D721Med (cell line): ENCODE measurements at regions not wholly inside any gene's neighbourhood (a gene's known extent, or its start where the extent isn't known, plus 50 kb on each side); places are given as distances from the start of the nearest gene placed in this dataset.

Source experiments
- DNase-seq: peaks from one replicate; pipeline ENCODE4 v3.0.0; 2011; ENCODE audit warnings: low spot score; ENCODE audit not compliant: insufficient read length
- FAIRE-seq: peaks from 2 replicates; lab custom pipeline; 2011; peaks lifted over from hg19 to GRCh38; lab: Jason Lieb, UNC
- TF ChIP-seq, protein P1 (sequence below): IDR thresholded peaks from 2 replicates; pipeline ENCODE4 v1.5.1; 2012; ENCODE audit warnings: mild to moderate bottlenecking, control low read depth; ENCODE audit not compliant: insufficient read depth; ENCODE audit errors: missing control alignments

- DNase-seq (no peak), FAIRE-seq (no peak)
- TF ChIP-seq, protein P1, sequence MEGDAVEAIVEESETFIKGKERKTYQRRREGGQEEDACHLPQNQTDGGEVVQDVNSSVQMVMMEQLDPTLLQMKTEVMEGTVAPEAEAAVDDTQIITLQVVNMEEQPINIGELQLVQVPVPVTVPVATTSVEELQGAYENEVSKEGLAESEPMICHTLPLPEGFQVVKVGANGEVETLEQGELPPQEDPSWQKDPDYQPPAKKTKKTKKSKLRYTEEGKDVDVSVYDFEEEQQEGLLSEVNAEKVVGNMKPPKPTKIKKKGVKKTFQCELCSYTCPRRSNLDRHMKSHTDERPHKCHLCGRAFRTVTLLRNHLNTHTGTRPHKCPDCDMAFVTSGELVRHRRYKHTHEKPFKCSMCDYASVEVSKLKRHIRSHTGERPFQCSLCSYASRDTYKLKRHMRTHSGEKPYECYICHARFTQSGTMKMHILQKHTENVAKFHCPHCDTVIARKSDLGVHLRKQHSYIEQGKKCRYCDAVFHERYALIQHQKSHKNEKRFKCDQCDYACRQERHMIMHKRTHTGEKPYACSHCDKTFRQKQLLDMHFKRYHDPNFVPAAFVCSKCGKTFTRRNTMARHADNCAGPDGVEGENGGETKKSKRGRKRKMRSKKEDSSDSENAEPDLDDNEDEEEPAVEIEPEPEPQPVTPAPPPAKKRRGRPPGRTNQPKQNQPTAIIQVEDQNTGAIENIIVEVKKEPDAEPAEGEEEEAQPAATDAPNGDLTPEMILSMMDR = no peak
Measured at GRCh38 chr12:13591488-13591887, 389.9 kb downstream of the GRIN2B start.

DNA sequence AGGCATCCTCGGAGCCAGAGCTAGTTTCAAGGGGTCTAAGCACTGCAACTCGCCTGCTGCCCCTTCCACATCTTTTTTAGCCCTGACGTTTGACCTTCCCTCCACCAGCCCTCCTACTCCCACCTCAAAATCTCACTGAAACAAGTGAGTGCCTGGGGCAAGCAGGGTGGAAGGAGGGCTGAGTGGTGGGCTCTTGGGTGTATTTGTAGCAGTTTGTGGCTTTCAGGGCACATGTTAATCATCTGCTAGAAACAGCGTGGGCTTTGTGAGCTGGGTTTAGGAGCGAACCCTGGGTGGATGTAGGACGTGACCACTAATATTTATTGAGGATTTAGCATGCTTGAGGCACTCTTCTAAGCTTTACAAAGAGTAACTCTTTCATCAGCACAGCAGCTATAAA lies 390.3 kb downstream of the GRIN2B start:
- no peak for DNase-seq
- FAIRE-seq = no peak
- TF ChIP-seq, protein P1 = no peak

DNA sequence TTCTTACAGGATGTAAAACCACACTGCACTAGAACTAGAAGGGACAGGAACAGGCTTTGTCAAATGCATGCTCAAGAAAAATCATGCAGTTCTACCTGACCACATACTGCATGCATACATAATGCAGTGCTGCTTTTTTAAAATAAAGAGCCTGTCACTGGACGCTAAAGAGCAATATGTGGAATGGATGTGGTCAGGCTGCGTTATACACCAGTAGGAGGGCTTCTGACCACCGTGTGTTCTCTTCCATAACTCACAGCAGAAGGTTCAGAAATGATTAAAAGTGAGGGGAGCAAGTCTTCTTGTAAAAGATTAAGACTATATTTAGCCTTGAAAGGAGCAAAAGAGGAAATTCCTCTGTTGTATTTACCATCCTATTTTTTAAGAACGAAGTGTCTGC lies 392.0 kb downstream of the EMP1 start:
- no peak for FAIRE-seq
- no peak for DNase-seq
- TF ChIP-seq, protein P1 = no peak

GRCh38 chr12:13587721-13588390 lies 391.3 kb downstream of the EMP1 start:
- DNase-seq (no peak), FAIRE-seq (no peak)
- TF ChIP-seq, protein P1 = no peak

GRCh38 chr12:13586361-13586760 lies 389.8 kb downstream of the EMP1 start:
- DNase-seq (no peak), FAIRE-seq (no peak)
- TF ChIP-seq, protein P1 = no peak

GRCh38 chr12:13584541-13584940 lies 388.0 kb downstream of the EMP1 start:
- DNase-seq (no peak), FAIRE-seq (no peak)
- TF ChIP-seq, protein P1 = no peak

DNA sequence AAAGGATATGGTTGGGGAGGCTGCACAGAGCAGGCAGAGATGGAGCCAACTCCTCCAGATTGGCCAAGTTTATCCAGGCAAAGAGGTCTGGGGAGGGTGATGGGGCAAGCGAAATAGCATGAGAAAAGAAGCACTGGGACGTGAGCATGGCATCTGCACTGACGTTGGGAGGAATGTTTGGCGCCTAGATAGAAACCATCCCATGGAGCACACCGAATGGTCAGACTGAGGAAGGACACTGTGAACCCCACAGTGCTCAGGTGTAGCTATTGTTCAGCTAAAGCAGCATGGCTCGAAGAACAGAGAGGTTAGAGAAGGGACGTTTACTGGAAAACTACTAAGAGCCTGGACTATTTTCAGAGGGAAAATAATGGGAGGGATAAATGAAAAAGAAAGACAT lies 387.1 kb downstream of the EMP1 start:
- TF ChIP-seq, protein P1 = no peak
- no peak for DNase-seq
- no peak for FAIRE-seq
